ENCODE measurements at regions not wholly inside any gene's neighbourhood (a gene's known extent, or its start where the extent isn't known, plus 50 kb on each side); places are given as distances from the start of the nearest gene placed in this dataset.

DNA sequence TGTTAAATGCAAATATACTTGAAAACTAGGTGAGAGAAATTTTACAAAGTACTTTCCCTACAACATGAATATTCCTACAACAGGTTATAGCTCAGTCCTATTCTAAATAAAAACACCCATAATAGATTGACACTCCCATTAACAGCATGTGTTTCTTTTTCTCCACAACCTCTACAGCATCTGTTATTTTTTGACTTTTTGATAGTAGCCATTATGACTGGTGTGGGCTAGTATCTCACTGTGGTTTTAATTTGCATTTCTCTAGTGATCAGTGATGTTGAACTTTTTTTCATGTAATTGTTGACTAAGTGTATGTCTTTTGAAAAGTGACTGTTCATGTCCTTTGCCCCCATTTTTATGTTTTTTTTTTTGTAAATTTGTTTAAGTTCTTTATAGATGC is 1506.1 kb upstream of the CDH9 start:
- no peak for TF ChIP-seq POLR2A (IDR thresholded peaks at IDR 0.05)
- TF ChIP-seq, protein P1, sequence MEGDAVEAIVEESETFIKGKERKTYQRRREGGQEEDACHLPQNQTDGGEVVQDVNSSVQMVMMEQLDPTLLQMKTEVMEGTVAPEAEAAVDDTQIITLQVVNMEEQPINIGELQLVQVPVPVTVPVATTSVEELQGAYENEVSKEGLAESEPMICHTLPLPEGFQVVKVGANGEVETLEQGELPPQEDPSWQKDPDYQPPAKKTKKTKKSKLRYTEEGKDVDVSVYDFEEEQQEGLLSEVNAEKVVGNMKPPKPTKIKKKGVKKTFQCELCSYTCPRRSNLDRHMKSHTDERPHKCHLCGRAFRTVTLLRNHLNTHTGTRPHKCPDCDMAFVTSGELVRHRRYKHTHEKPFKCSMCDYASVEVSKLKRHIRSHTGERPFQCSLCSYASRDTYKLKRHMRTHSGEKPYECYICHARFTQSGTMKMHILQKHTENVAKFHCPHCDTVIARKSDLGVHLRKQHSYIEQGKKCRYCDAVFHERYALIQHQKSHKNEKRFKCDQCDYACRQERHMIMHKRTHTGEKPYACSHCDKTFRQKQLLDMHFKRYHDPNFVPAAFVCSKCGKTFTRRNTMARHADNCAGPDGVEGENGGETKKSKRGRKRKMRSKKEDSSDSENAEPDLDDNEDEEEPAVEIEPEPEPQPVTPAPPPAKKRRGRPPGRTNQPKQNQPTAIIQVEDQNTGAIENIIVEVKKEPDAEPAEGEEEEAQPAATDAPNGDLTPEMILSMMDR (IDR thresholded peaks at IDR 0.05) = no peak
